HCT116 (cell line): ENCODE measurements at regions not wholly inside any gene's neighbourhood (a gene's known extent, or its start where the extent isn't known, plus 50 kb on each side); places are given as distances from the start of the nearest gene placed in this dataset.

Experiments
- ATAC-seq: fragments of 200-7000 bp; cut with Tn5 transposase; 2 replicates; pipeline ENCODE4 v1.9.1; 2020; ENCODE audit warnings: mild to moderate bottlenecking, moderate library complexity
- BruUV-seq: library from RNA; stranded (reverse); fragments of 400-500 nt; replicated peaks from 2 replicates; lab custom pipeline; 2021; lab: Mats Ljungman, UMichigan
- CTCF ChIA-PET: fragments of 300-600 bp; sonication (Branson Sonifier 250); formaldehyde crosslinking; loops from one replicate; lab custom pipeline; 2021; ENCODE audit warnings: antibody characterized with exemption; lab: Charles Lee
- POLR2A ChIA-PET: fragments of 300-600, 350-600 bp; sonication (Branson Sonifier 250); formaldehyde crosslinking; loops from one replicate; lab custom pipeline; 2021; ENCODE audit warnings: antibody characterized with exemption; lab: Charles Lee
- RAD21 ChIA-PET, 2 experiments: fragments of 300-600 bp; sonication (Branson Sonifier 250); formaldehyde crosslinking; loops; one replicate each; lab custom pipeline; 2023; ENCODE audit warnings: low total read pairs in 2 of 2; ENCODE audit not compliant: uncharacterized antibody in 2 of 2, unreplicated experiment in 2 of 2, low non-redundant PET in 1 of 2; lab: Charles Lee
- DNase-seq: peaks from one replicate; pipeline ENCODE4 v3.0.0-alpha.2; 2010; ENCODE audit warnings: low read depth, low spot score
- H2AFZ ChIP-seq: fragments of 200-600 bp; shearing (Covaris generic), sonication (generic); 2 replicates; pipeline ENCODE4 v1.6.1; 2017; ENCODE audit warnings: low read depth, mixed run types, mixed read lengths, antibody characterized with exemption, low read length; ENCODE audit not compliant: poor library complexity, severe bottlenecking
- H3K27ac ChIP-seq: 2 replicates; pipeline ENCODE4 v1.5.1; 2012; ENCODE audit warnings: low read depth, low read length
- H3K27me3 ChIP-seq: fragments of 200-600 bp; sonication (generic); 2 replicates; pipeline ENCODE4 v1.6.1; 2016; ENCODE audit warnings: mixed run types, low read length, mixed read lengths; ENCODE audit not compliant: insufficient read depth
- H3K36me3 ChIP-seq, 2 experiments: fragments of 200-500 bp in 1 of 2; fragments of 200-600 bp in 1 of 2; sonication (Bioruptor generic) in 1 of 2; sonication (generic) in 1 of 2; 2 replicates each; pipeline versions ENCODE4 v1.5.1 to v1.6.1; 2014 to 2016; ENCODE audit warnings: low read length in 2 of 2, inconsistent platforms in 1 of 2, mixed read lengths in 1 of 2, mixed run types in 1 of 2; ENCODE audit not compliant: insufficient read depth in 2 of 2, control insufficient read depth in 1 of 2
- H3K4me1 ChIP-seq, 2 experiments: fragments of 200-600 bp in 1 of 2; sonication (generic) in 1 of 2; 2 replicates each; pipeline versions ENCODE4 v1.5.1 to v1.6.1; 2012 to 2017; ENCODE audit warnings: low read length in 2 of 2, inconsistent platforms in 1 of 2, mild to moderate bottlenecking in 1 of 2, mixed read lengths in 1 of 2, mixed run types in 1 of 2, moderate library complexity in 1 of 2; ENCODE audit not compliant: insufficient read depth in 2 of 2, control insufficient read depth in 1 of 2
- H3K4me2 ChIP-seq: fragments of 200-600 bp; sonication (generic); 2 replicates; pipeline ENCODE4 v1.6.1; 2017; ENCODE audit warnings: mixed run types, low read length, mixed read lengths
- H3K4me3 ChIP-seq, 2 experiments: fragments of 200-600 bp in 1 of 2; sonication (generic) in 1 of 2; replicated peaks in 1 of 2; 2 replicates each; pipeline ENCODE4 v1.5.1; 2011 to 2016; ENCODE audit warnings: low read length in 2 of 2, control low read depth in 1 of 2, low read depth in 1 of 2, mild to moderate bottlenecking in 1 of 2, mixed read lengths in 1 of 2, mixed run types in 1 of 2
- H3K79me2 ChIP-seq: fragments of 200-600 bp; sonication (generic); 2 replicates; pipeline ENCODE4 v1.6.1; 2017; ENCODE audit warnings: mild to moderate bottlenecking, mixed run types, low read length, moderate library complexity, mixed read lengths; ENCODE audit not compliant: insufficient read depth
- H3K9ac ChIP-seq: fragments of 200-600 bp; sonication (generic); 2 replicates; pipeline ENCODE4 v1.6.1; 2016; ENCODE audit warnings: low read length, mixed read lengths
- H3K9me2 ChIP-seq: fragments of 200-600 bp; sonication (generic), shearing (Covaris generic); 2 replicates; pipeline ENCODE4 v1.6.1; 2017; ENCODE audit warnings: mixed run types, mild to moderate bottlenecking, moderate library complexity; ENCODE audit not compliant: insufficient read depth
- H3K9me3 ChIP-seq, 2 experiments: fragments of 200-500 bp in 1 of 2; fragments of 200-600 bp in 1 of 2; sonication (Bioruptor generic) in 1 of 2; sonication (generic) in 1 of 2; 2 replicates each; pipeline ENCODE4 v1.6.1; 2014 to 2017; ENCODE audit warnings: low read length in 2 of 2, mixed read lengths in 2 of 2, inconsistent platforms in 1 of 2, low read depth in 1 of 2, mild to moderate bottlenecking in 1 of 2, mixed run types in 1 of 2, moderate library complexity in 1 of 2; ENCODE audit not compliant: control insufficient read depth in 1 of 2, insufficient read depth in 1 of 2
- H4K20me1 ChIP-seq: fragments of 200-600 bp; sonication (generic), shearing (Covaris generic); 2 replicates; pipeline ENCODE4 v1.6.1; 2017; ENCODE audit warnings: mixed run types, mild to moderate bottlenecking, moderate library complexity; ENCODE audit not compliant: insufficient read depth
- CBX3 ChIP-seq: IDR thresholded peaks from 2 replicates; pipeline ENCODE4 v1.6.1; 2012; ENCODE audit warnings: low read depth
- CEBPB ChIP-seq: IDR thresholded peaks from 2 replicates; pipeline ENCODE4 v1.6.1; 2012; ENCODE audit warnings: low read depth
- ELF1 ChIP-seq: IDR thresholded peaks from 2 replicates; pipeline ENCODE4 v1.6.1; 2012; ENCODE audit warnings: low read depth, borderline replicate concordance
- EZH2phosphoT487 ChIP-seq: fragments of 200-600 bp; IDR thresholded peaks from 2 replicates; pipeline ENCODE4 v1.6.1; 2018; ENCODE audit warnings: antibody characterized with exemption, borderline replicate concordance
- FOSL1 ChIP-seq: IDR thresholded peaks from 2 replicates; pipeline ENCODE4 v1.6.1; 2012; ENCODE audit warnings: low read depth
- JUND ChIP-seq: IDR thresholded peaks from 2 replicates; pipeline ENCODE4 v1.6.1; 2012
- POLR2A ChIP-seq: IDR thresholded peaks from 2 replicates; pipeline ENCODE4 v1.7.0; 2011; ENCODE audit warnings: borderline replicate concordance; ENCODE audit not compliant: insufficient read depth, insufficient read length; ENCODE audit errors: extremely low read depth
- POLR2AphosphoS5 ChIP-seq: IDR thresholded peaks from 2 replicates; pipeline ENCODE4 v1.6.1; 2011; ENCODE audit warnings: mild to moderate bottlenecking, low read depth, low read length, moderate library complexity
- SIN3A ChIP-seq: IDR thresholded peaks from 2 replicates; pipeline ENCODE4 v1.6.1; 2012; ENCODE audit warnings: low read depth
- SP1 ChIP-seq: IDR thresholded peaks from 2 replicates; pipeline ENCODE4 v1.6.1; 2012; ENCODE audit warnings: low read depth
- TCF7L2 ChIP-seq: IDR thresholded peaks from 2 replicates; pipeline ENCODE4 v1.7.0; 2011; ENCODE audit warnings: borderline replicate concordance, inconsistent platforms; ENCODE audit not compliant: insufficient read depth, insufficient read length; ENCODE audit errors: extremely low read depth
- YY1 ChIP-seq: IDR thresholded peaks from 2 replicates; pipeline ENCODE4 v1.6.1; 2011; ENCODE audit warnings: low read length, low read depth, moderate library complexity, mild to moderate bottlenecking; ENCODE audit not compliant: insufficient replicate concordance; ENCODE audit errors: extremely low read depth
- ZNF274 ChIP-seq: fragments of 200-500 bp; sonication (Bioruptor generic); IDR thresholded peaks from 2 replicates; pipeline ENCODE4 v1.6.1; 2014; ENCODE audit warnings: mild to moderate bottlenecking, low read depth, low read length, inconsistent platforms
- intact Hi-C: fragments of 100-400 bp; cut with micrococcal nuclease; formaldehyde crosslinking; loops from 2 replicates; pipeline ENCODE4 v1.10.0; 2022
- TF ChIP-seq, protein P1 (sequence below): IDR thresholded peaks from 2 replicates; pipeline ENCODE4 v1.6.1; 2012; ENCODE audit warnings: low read depth
- TF ChIP-seq, protein P2 (sequence below): IDR thresholded peaks from 2 replicates; pipeline ENCODE4 v1.6.1; 2011; ENCODE audit warnings: mild to moderate bottlenecking, low read length, moderate library complexity; ENCODE audit not compliant: insufficient replicate concordance; ENCODE audit errors: extremely low read depth
- TF ChIP-seq, protein P3 (sequence below), 3 experiments: fragments of 200-600 bp in 1 of 3; sonication (generic) in 1 of 3; IDR thresholded peaks in 2 of 3; conservative IDR thresholded peaks in 1 of 3; 2 replicates each; pipeline ENCODE4 v1.5.1; 2012 to 2017; ENCODE audit warnings: low read depth in 2 of 3, low read length in 2 of 3, antibody characterized with exemption in 1 of 3, borderline replicate concordance in 1 of 3, control low read depth in 1 of 3, mild to moderate bottlenecking in 1 of 3, mixed read lengths in 1 of 3, mixed run types in 1 of 3, moderate library complexity in 1 of 3; ENCODE audit not compliant: insufficient read depth in 1 of 3
- TF ChIP-seq, protein P4 (sequence below): IDR thresholded peaks from 2 replicates; pipeline ENCODE4 v1.6.1; 2012

DNA sequence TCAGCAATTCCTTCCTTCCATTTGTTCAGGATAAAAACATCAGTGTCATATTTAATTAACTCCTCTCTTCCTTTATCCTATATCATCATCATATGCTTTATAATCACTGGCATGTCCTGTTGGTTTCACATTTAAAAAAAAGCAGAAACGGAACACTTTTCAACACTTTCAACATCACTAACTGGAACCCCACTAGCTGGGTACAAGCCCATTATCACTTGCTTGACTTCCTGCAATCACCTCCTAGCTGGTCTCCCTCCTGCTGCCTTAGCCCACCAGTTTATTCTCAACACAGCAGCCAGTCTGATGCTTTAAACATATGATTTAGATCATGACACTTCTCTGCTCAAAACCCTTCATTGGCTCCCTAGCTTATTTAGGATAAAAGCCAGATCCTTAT, 116.4 kb upstream of the LSM6 start (continued):
- TF ChIP-seq, protein P1, sequence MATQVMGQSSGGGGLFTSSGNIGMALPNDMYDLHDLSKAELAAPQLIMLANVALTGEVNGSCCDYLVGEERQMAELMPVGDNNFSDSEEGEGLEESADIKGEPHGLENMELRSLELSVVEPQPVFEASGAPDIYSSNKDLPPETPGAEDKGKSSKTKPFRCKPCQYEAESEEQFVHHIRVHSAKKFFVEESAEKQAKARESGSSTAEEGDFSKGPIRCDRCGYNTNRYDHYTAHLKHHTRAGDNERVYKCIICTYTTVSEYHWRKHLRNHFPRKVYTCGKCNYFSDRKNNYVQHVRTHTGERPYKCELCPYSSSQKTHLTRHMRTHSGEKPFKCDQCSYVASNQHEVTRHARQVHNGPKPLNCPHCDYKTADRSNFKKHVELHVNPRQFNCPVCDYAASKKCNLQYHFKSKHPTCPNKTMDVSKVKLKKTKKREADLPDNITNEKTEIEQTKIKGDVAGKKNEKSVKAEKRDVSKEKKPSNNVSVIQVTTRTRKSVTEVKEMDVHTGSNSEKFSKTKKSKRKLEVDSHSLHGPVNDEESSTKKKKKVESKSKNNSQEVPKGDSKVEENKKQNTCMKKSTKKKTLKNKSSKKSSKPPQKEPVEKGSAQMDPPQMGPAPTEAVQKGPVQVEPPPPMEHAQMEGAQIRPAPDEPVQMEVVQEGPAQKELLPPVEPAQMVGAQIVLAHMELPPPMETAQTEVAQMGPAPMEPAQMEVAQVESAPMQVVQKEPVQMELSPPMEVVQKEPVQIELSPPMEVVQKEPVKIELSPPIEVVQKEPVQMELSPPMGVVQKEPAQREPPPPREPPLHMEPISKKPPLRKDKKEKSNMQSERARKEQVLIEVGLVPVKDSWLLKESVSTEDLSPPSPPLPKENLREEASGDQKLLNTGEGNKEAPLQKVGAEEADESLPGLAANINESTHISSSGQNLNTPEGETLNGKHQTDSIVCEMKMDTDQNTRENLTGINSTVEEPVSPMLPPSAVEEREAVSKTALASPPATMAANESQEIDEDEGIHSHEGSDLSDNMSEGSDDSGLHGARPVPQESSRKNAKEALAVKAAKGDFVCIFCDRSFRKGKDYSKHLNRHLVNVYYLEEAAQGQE = no peak
- no peak for TF ChIP-seq CBX3
- no peak for TF ChIP-seq SP1
- TF ChIP-seq ELF1 = no peak
- no peak for TF ChIP-seq ZNF274
- TF ChIP-seq TCF7L2 = no peak

DNA sequence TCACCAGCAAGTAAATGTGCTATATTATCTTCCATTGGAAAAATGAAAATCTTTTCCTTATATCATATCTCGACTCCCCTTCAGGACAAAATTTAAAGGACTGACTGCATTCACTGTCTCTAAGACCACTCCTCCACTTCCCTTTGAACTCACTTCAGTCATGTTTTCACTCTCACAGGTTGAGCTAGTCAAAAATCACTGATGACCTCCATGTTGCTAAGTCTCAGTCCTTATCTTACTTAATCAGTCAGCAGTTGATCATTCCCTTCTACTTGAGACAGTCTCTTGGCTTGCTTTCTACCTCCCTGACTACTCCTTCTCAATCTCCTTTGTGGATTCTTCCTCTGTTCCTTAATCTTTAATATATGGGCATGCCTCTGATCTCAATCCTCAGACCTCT, 117.0 kb upstream of the LSM6 start:
- no peaks in the 10 kb centered on the region for H3K79me2 ChIP-seq
- BruUV-seq = no TSS peak
- H2AFZ ChIP-seq = no peak overlapping the region
- H3K9me3 ChIP-seq = no peaks in the 10 kb centered on the region
- no peaks in the 10 kb centered on the region for H3K36me3 ChIP-seq
- TF ChIP-seq JUND = no peak
- TF ChIP-seq, protein P2, sequence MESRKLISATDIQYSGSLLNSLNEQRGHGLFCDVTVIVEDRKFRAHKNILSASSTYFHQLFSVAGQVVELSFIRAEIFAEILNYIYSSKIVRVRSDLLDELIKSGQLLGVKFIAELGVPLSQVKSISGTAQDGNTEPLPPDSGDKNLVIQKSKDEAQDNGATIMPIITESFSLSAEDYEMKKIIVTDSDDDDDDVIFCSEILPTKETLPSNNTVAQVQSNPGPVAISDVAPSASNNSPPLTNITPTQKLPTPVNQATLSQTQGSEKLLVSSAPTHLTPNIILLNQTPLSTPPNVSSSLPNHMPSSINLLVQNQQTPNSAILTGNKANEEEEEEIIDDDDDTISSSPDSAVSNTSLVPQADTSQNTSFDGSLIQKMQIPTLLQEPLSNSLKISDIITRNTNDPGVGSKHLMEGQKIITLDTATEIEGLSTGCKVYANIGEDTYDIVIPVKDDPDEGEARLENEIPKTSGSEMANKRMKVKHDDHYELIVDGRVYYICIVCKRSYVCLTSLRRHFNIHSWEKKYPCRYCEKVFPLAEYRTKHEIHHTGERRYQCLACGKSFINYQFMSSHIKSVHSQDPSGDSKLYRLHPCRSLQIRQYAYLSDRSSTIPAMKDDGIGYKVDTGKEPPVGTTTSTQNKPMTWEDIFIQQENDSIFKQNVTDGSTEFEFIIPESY = no peak
- no peak for TF ChIP-seq EZH2phosphoT487
- TF ChIP-seq YY1 = no peak
- no peak for TF ChIP-seq ZNF274
- no peak for TF ChIP-seq POLR2AphosphoS5
- TF ChIP-seq CEBPB = no peak
- TF ChIP-seq FOSL1 = no peak
- no peak for TF ChIP-seq CBX3
- TF ChIP-seq SP1 = no peak
- no peak for TF ChIP-seq POLR2A
- TF ChIP-seq, protein P3, sequence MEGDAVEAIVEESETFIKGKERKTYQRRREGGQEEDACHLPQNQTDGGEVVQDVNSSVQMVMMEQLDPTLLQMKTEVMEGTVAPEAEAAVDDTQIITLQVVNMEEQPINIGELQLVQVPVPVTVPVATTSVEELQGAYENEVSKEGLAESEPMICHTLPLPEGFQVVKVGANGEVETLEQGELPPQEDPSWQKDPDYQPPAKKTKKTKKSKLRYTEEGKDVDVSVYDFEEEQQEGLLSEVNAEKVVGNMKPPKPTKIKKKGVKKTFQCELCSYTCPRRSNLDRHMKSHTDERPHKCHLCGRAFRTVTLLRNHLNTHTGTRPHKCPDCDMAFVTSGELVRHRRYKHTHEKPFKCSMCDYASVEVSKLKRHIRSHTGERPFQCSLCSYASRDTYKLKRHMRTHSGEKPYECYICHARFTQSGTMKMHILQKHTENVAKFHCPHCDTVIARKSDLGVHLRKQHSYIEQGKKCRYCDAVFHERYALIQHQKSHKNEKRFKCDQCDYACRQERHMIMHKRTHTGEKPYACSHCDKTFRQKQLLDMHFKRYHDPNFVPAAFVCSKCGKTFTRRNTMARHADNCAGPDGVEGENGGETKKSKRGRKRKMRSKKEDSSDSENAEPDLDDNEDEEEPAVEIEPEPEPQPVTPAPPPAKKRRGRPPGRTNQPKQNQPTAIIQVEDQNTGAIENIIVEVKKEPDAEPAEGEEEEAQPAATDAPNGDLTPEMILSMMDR (IDR thresholded peaks at IDR 0.05 in 2 of 3, conservative IDR thresholded peaks at IDR 0.05 in 1 of 3; ENCODE audit: borderline replicate concordance in 1 of 3, insufficient read depth in 1 of 3, low read depth in 2 of 3, low read length in 2 of 3) = no peak
- no peak for TF ChIP-seq SIN3A
- TF ChIP-seq, protein P4, sequence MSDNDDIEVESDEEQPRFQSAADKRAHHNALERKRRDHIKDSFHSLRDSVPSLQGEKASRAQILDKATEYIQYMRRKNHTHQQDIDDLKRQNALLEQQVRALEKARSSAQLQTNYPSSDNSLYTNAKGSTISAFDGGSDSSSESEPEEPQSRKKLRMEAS = no peak
- TF ChIP-seq, all 23 proteins: peak for 0
- H3K4me2 ChIP-seq = no peak overlapping the region
- H3K27me3 ChIP-seq = 0 out of 2 replicates have a peak, but pooled peaks cover 6% of the 10 kb centered on the region
- H3K9me2 ChIP-seq = no peaks in the 10 kb centered on the region
- intact Hi-C loops = no loop called here
- DNase-seq (no peak), ATAC-seq (no peak)
- POLR2A ChIA-PET = no interaction called here
- no peak overlapping the region for H3K27ac ChIP-seq
- no peaks in the 10 kb centered on the region for H3K4me1 ChIP-seq
- RAD21 ChIA-PET = no interaction called here
- no peaks in the 10 kb centered on the region for H4K20me1 ChIP-seq
- no peak overlapping the region for H3K9ac ChIP-seq
- no peak overlapping the region for H3K4me3 ChIP-seq
- CTCF ChIA-PET = no interaction called here
